HepG2 (cell line): ENCODE measurements at regions not wholly inside any gene's neighbourhood (a gene's known extent, or its start where the extent isn't known, plus 50 kb on each side); places are given as distances from the start of the nearest gene placed in this dataset.

Experiments
- ATAC-seq: fragments of 200-7000 bp; cut with Tn5 transposase; 3 replicates; pipeline ENCODE4 v1.9.1; 2020; ENCODE audit warnings: mild to moderate bottlenecking, moderate library complexity
- BruUV-seq: library from RNA; stranded (reverse); fragments of 400-500 nt; replicated peaks from 2 replicates; lab custom pipeline; 2021; lab: Mats Ljungman, UMichigan
- CTCF ChIA-PET: fragments of 300-600 bp; formaldehyde crosslinking; extraction: SDS; loops from one replicate; lab custom pipeline; 2021; ENCODE audit warnings: low total read pairs, inconsistent platforms, low intra/inter-chr PET ratio; lab: Yijun Ruan, JAX
- POLR2A ChIA-PET: fragments of 350-600 bp; sonication (Branson Sonifier 250); formaldehyde crosslinking; loops from one replicate; lab custom pipeline; 2020; ENCODE audit warnings: antibody characterized with exemption, inconsistent platforms; lab: Yijun Ruan, JAX
- DNase-seq: peaks from one replicate; pipeline ENCODE4 v3.0.0-alpha.2; 2015; ENCODE audit warnings: low spot score
- FAIRE-seq: peaks from 3 replicates; lab custom pipeline; 2011; peaks lifted over from hg19 to GRCh38; lab: Jason Lieb, UNC
- H2AFZ ChIP-seq: one replicate; pipeline ENCODE4 v1.6.1; 2011; ENCODE audit warnings: low read length, inconsistent platforms
- H3K27ac ChIP-seq: fragments of 300-600 bp; 3 replicates; pipeline ENCODE4 v1.8.0; 2011; ENCODE audit warnings: mixed run types, mild to moderate bottlenecking, mixed read lengths, low read length, inconsistent platforms; ENCODE audit not compliant: insufficient read depth; ENCODE audit errors: extremely low read length
- H3K27me3 ChIP-seq, 2 experiments: fragments of 200-600 bp in 1 of 2; 2 replicates in 1 of 2; 3 replicates in 1 of 2; pipeline versions ENCODE4 v1.6.0 to v1.8.0; 2011; ENCODE audit warnings: low read length in 2 of 2, mild to moderate bottlenecking in 2 of 2, moderate library complexity in 2 of 2, inconsistent platforms in 1 of 2; ENCODE audit not compliant: insufficient read depth in 2 of 2, control insufficient read depth in 1 of 2
- H3K36me3 ChIP-seq, 2 experiments: fragments of 200-600 bp in 1 of 2; replicated peaks in 1 of 2; 2 replicates in 1 of 2; 3 replicates in 1 of 2; pipeline versions ENCODE4 v1.5.1 to v1.8.0; 2011; ENCODE audit warnings: low read length in 2 of 2, inconsistent platforms in 1 of 2; ENCODE audit not compliant: insufficient read depth in 2 of 2, control insufficient read depth in 1 of 2
- H3K4me1 ChIP-seq: 2 replicates; pipeline ENCODE4 v1.5.1; 2012; ENCODE audit warnings: low read length, inconsistent platforms; ENCODE audit not compliant: insufficient read depth
- H3K4me2 ChIP-seq: 2 replicates; pipeline ENCODE4 v1.6.0; 2011; ENCODE audit warnings: low read depth, low read length, inconsistent platforms
- H3K4me3 ChIP-seq, 3 experiments: fragments of 200-600 bp in 1 of 3; sonication (generic), shearing (Covaris generic) in 1 of 3; replicated peaks in 1 of 3; 2 replicates each; pipeline ENCODE4 v1.5.1; 2011 to 2016; ENCODE audit warnings: low read length in 3 of 3, inconsistent platforms in 2 of 3, low read depth in 2 of 3, mild to moderate bottlenecking in 2 of 3, control low read depth in 1 of 3, mixed read lengths in 1 of 3; ENCODE audit not compliant: insufficient read depth in 1 of 3
- H3K79me2 ChIP-seq: one replicate; pipeline ENCODE4 v1.6.1; 2011; ENCODE audit warnings: low read length, inconsistent platforms; ENCODE audit not compliant: insufficient read depth
- H3K9ac ChIP-seq: 2 replicates; pipeline ENCODE4 v1.6.0; 2011; ENCODE audit warnings: mild to moderate bottlenecking, low read depth, low read length, inconsistent platforms; ENCODE audit not compliant: insufficient read depth
- H3K9me3 ChIP-seq: 2 replicates; pipeline ENCODE4 v1.5.1; 2012; ENCODE audit warnings: mild to moderate bottlenecking, low read length
- H4K20me1 ChIP-seq: 2 replicates; pipeline ENCODE4 v1.6.0; 2011; ENCODE audit warnings: inconsistent platforms, mild to moderate bottlenecking, low read length, moderate library complexity; ENCODE audit not compliant: insufficient read depth
- CEBPB ChIP-seq: IDR thresholded peaks from 2 replicates; pipeline ENCODE4 v1.6.1; 2011; ENCODE audit warnings: low read depth, low read length, improper control_type of control experiment, borderline replicate concordance
- CENPX ChIP-seq: sonication (generic); formaldehyde crosslinking; IDR thresholded peaks from 2 replicates; pipeline ENCODE4 v1.9.0; 2021; ENCODE audit warnings: mild to moderate bottlenecking, missing genetic modification reagents, moderate library complexity
- MBD4 ChIP-seq: IDR thresholded peaks from 2 replicates; pipeline ENCODE4 v1.6.1; 2012; ENCODE audit warnings: low read length, inconsistent platforms, borderline replicate concordance
- NCOA1 ChIP-seq: sonication (generic); formaldehyde crosslinking; IDR thresholded peaks from 2 replicates; pipeline ENCODE4 v1.9.0; 2021; ENCODE audit warnings: missing genetic modification reagents
- PCBP1 ChIP-seq: fragments of 200-400 bp; formaldehyde crosslinking; IDR thresholded peaks from 2 replicates; pipeline ENCODE4 v1.6.1; 2017; ENCODE audit warnings: mild to moderate bottlenecking, low read depth, low read length, borderline replicate concordance
- THAP8 ChIP-seq: sonication (generic); formaldehyde crosslinking; IDR thresholded peaks from 2 replicates; pipeline ENCODE4 v1.5.1; 2020; ENCODE audit warnings: missing genetic modification reagents, mild to moderate bottlenecking, borderline replicate concordance
- ZNF703 ChIP-seq: sonication (generic); formaldehyde crosslinking; IDR thresholded peaks from 2 replicates; pipeline ENCODE4 v1.5.1; 2020; ENCODE audit warnings: missing genetic modification reagents, mild to moderate bottlenecking, moderate library complexity, borderline replicate concordance
- ZZZ3 ChIP-seq: sonication (generic); formaldehyde crosslinking; IDR thresholded peaks from 2 replicates; pipeline ENCODE4 v1.4.0; 2020; ENCODE audit warnings: missing genetic modification reagents, mild to moderate bottlenecking, borderline replicate concordance
- WGBS: methylation state at CpG from one replicate; pipeline ENCODE4 v1.1.6; 2017; ENCODE audit warnings: low lambda C conversion rate; 5-methylcytosine and 5-hydroxymethylcytosine counted together
- in situ Hi-C: cut with HindIII; loops from 2 replicates; pipeline ENCODE4 v1.10.0; 2017; ENCODE audit warnings: low pct_unique_long_range_greater_than_20kb; ENCODE audit not compliant: extremely low pct_ligation_motif_present
- intact Hi-C: fragments of 100-400 bp; cut with micrococcal nuclease; formaldehyde crosslinking; loops from one replicate; pipeline ENCODE4 v1.10.0; 2022; ENCODE audit not compliant: unreplicated experiment
- TF ChIP-seq, protein P1 (sequence below): sonication (generic); formaldehyde crosslinking; IDR thresholded peaks from 2 replicates; pipeline ENCODE4 v1.5.1; 2020; ENCODE audit warnings: mild to moderate bottlenecking, missing genetic modification reagents, moderate library complexity

GRCh38 chr12:19959353-19959752 lies 409.0 kb upstream of the PDE3A start:
- H3K79me2 ChIP-seq = no peaks in the 10 kb centered on the region
- H3K9me3 ChIP-seq = no peaks in the 10 kb centered on the region
- CTCF ChIA-PET = no interaction called here
- in situ Hi-C loops = no loop called here
- no peak overlapping the region for H3K9ac ChIP-seq
- H3K36me3 ChIP-seq = no peaks in the 10 kb centered on the region
- WGBS = 0% methylated on average over 1 of the region's 1 CpG
- no peak overlapping the region for H3K4me2 ChIP-seq
- H3K4me3 ChIP-seq = no peak overlapping the region
- H3K27ac ChIP-seq = no peak overlapping the region
- DNase-seq (no peak), ATAC-seq (no peak), FAIRE-seq (no peak)
- H3K27me3 ChIP-seq = no peaks in the 10 kb centered on the region
- TF ChIP-seq NCOA1 (CRISPR knock-in tag) = no peak
- TF ChIP-seq ZZZ3 (CRISPR knock-in tag) = no peak
- TF ChIP-seq, protein P1, sequence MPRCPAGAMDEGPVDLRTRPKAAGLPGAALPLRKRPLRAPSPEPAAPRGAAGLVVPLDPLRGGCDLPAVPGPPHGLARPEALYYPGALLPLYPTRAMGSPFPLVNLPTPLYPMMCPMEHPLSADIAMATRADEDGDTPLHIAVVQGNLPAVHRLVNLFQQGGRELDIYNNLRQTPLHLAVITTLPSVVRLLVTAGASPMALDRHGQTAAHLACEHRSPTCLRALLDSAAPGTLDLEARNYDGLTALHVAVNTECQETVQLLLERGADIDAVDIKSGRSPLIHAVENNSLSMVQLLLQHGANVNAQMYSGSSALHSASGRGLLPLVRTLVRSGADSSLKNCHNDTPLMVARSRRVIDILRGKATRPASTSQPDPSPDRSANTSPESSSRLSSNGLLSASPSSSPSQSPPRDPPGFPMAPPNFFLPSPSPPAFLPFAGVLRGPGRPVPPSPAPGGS (CRISPR knock-in tag) = no peak
- TF ChIP-seq PCBP1 = no peak
- TF ChIP-seq THAP8 (CRISPR knock-in tag) = no peak
- no peak for TF ChIP-seq MBD4
- TF ChIP-seq ZNF703 (CRISPR knock-in tag) = no peak
- no peak for TF ChIP-seq CEBPB
- TF ChIP-seq CENPX = no peak
- no peaks in the 10 kb centered on the region for H4K20me1 ChIP-seq
- POLR2A ChIA-PET = no interaction called here
- no TSS peak for BruUV-seq
- intact Hi-C loops = no loop called here
- H2AFZ ChIP-seq = no peak overlapping the region
- no peaks in the 10 kb centered on the region for H3K4me1 ChIP-seq
